HG03108 (cell line): ENCODE measurements at regions not wholly inside any gene's neighbourhood (a gene's known extent, or its start where the extent isn't known, plus 50 kb on each side); places are given as distances from the start of the nearest gene placed in this dataset.
A peak's percentile ranks its signal among the peaks of the same experiment; 100 is the strongest.

Source experiments
- ATAC-seq: cut with Tn5 transposase; IDR thresholded peaks from one replicate; pipeline ENCODE4 v1.9.1; 2021; ENCODE audit warnings: moderate library complexity; ENCODE audit not compliant: unreplicated experiment

DNA sequence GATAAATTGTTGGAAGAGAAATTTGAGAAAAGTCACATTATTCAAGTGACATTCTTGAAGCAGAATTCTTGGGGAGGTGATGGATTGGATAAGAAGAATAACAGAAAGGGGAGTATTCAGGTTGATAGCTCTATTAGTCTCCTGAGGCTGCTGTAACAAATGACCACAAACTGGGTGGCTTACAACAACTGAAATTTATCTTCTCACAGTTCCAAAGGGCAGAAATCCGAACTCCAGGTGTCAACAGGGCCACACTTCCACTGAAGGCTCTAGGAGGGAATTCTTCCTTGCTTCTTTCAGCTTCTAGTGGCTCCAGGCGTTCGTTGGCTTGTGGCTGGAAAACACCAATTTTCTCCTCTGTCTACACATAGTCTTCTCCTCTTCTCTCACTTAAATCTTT is 99.8 kb downstream of the TES start:
- ATAC-seq: no peak

DNA sequence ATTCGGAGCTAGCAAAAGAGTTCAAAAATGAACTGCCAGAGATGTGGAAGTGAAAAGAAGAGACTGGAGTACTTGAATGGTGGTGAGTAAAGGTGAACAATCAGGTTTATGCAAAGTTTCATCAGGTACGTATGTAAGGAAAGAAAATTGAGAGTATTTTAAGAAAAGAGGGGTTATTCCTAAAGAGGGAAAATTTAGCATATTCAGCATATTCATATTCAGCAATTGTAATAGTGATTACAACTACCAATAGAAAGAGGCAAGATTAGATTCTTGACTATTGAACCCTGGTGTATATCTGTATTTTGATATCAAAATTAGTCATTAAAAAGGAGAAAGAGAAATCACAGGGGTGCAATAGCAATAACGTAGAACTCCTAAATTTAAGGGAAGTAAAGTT is 100.9 kb downstream of the TES start:
- no peak for ATAC-seq

DNA sequence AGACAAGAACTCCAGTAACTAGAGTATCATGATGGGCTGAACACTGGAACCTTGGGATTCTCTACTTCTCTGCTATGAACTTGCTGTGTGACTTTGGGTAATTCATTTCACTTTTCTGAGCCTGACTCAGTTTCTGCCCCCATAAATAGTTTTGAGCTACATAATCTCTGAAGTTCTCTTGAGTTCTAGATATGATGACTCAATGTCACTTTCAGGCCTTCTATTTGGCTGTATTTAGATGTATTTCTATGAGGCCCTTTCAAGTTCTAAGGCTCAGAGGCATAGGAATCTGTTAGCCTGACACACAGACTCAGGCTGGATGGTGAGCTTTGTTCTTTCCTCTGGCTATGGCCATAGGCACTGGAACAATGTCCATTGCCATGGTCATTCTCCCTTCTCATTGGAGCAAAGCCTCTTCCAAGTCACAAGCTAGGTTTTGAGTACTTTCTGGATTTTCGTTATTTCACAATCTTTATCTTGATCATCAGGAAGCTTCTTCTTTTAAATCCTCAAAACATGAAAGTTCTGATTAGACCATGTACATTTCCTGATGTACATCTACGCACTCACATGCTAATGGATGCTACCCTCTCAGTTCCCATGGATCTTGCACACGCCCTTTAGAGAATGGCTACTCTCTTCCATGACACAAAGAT is 101.6 kb downstream of the TES start:
- no peak for ATAC-seq

DNA sequence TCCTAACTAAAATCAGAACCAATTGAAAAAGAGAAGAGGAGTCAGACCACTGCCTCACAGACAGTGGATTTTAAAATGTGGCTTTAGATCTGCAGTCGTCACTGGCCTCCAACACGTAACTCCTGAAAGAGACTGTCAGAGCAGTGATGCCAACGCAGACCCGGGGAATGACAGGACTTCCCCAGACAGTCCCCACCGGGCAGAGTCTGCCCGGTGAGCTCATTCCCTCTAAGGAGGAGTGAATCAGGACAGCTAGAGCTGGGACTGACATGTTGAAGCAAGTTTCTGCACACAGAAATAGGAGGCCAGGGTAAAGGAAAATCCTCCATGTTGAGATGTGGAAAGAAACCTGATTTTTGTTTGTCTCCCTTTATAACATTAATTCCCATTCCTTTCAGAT is 105.0 kb downstream of the TES start:
- no peak for ATAC-seq

DNA sequence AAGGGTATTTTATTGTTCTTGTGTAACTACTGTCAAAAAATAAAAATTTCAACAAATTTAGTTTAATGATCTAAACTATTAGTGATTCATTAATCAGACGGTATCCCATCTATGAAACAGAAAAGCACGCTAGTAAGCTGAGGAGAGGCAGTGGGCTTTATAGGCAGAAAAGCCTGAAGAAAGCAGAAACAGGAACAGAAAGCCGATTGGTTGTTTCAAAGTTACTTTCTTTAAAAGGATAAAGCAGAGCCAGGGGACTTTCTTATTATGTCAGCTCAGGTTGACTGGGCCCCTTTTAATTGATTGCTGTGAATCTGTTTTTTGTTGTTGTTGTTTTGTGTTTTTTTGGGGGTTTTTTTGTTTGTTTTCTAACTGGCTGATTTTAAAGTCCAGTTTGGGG is 105.5 kb downstream of the TES start:
- ATAC-seq: no peak

DNA sequence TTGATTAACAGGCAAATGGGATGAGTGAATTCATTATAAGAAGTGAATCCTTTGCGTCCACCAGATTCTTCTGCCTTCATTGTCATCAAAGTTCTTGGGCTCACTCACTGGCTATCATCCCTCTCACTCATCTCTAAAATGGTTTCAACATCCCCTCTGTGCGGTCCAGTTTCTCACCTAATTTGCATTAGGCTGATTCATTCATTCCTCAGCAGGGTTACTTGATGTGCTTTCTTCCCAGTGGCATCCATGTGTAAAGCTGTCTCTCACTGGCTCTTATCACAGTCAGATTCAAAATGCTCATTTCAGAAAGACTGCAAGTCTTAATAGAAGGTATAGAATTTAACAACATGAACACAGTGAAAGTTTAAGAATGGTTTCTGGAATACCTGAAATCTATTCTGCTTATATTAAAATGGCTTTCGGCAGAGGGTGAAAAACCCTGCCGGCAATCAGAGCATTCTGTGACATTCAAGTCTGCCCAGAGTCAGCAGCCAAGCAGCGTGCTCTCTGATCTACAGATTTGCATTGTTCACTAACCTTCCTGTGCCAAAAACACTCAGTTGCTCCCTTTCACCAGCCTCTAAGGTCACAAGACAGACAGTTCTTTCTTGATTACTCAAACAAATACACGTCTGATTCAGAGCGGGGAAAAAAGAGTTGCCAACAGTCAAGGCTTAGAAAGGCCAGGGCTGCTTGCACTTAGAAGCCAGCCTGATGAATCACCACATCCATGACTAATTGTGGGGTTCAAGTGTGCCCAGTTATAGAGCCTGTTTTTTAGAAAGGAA is 106.7 kb downstream of the TES start:
- peak; percentile 86 for ATAC-seq

DNA sequence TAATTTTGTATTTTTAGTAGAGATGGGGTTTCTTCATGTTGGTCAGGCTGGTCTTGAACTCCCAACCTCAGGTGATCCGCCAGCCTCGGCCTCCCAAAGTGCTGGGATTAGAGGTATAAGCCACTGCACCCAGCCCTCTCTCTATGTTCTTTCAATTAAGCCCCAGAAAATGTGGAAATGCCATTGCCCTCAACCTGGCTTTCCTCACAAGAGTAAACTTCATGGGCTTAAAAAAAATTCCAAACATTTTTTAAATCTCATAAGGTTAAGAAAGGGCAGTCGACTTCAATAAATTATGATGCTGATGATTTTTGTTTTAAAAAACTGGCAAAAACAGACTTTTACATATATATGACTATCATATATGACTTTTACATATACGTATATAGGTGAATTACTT is 107.6 kb downstream of the TES start:
- ATAC-seq: no peak

DNA sequence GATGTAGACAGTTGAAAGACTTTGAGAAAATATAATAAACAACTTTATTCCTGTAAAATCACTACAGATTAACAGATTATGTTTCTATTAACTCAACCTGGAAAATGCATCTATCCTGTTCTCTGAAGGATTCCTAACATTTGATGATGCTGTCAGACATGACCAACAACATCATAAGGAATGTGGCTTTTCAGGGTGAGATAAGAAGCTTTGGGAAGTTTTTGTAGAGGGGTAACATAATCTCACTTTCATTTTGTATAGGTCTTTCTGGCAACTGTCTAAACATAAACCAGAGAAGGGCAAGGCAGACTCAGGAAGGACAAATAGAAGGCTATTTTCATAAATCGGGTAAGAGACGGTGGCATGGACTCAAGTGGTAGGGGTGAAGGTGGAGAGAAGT is 112.2 kb downstream of the TES start:
- no peak for ATAC-seq

DNA sequence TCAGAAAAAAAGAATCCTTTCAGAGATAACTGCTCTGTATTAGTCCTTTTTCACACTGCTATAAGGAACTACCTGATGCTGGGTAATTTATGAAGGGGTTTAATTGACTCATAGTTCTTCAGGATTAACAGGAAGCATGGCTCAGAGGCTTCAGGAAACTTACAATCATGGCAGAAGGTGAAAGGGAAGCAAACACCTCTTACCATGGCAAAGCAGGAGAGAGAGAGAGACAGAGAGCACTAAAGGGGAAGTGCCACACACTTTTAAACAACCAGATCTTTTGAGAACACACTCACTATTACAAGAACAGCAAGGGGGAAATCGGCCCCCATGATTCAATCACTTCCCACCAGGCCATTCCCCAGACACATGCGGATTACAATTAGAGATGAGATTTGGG is 114.2 kb downstream of the TES start:
- ATAC-seq: no peak

DNA sequence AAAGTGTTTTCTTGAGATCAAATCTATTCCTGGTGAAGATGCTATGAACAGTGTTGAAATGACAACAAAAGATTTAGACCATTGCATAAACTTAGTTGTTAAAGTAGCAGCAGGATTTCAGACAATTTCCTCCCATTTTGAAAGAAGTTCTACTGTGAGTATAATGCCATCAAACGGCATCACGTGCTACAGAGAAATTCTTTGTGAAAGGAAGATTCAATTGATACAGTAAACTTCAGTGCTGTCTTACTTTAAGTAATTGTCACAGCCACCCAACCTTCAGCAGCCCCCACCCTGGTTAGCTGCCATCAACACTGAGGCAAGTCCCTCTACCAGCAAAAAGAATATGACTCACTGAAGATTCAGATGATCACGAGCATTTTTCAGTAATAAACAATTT is 115.2 kb downstream of the TES start:
- no peak for ATAC-seq

DNA sequence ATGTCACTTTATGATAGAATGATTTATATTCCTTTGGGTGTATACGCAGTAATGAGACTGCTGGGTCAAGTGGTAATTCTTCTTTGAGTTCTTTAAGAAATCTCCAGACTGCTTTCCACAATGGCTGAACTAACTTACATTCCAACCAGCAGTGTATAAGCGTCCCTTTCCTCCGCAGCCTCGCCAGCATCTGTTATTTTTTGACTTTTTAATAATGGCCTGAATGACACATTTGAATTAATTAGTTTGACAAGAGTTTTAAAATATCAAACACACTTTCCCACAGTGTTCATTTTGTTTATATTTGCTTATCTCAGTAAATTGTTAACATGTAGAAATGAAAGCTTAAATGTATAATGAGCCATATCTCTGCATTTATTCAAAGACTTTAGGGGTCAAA is 116.8 kb downstream of the TES start:
- no peak for ATAC-seq

DNA sequence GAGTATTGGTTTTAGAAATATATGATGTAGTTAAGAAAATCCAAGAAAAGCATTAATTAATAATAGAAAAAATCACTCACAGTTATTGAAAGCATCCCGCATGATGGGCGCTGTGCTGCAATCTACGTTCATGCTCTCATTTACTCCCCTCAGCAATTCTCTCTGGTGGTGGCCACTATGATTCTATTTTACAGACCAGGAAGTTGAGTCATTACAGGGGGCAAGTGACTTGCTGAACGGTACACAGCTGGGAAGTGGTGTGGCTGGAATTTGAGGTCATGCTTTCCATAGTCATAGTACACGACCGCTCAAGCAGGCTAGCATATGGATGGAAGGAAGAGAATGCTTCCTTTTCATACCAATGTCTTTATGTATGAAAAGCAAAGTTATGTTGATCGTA is 117.4 kb downstream of the TES start:
- no peak for ATAC-seq

DNA sequence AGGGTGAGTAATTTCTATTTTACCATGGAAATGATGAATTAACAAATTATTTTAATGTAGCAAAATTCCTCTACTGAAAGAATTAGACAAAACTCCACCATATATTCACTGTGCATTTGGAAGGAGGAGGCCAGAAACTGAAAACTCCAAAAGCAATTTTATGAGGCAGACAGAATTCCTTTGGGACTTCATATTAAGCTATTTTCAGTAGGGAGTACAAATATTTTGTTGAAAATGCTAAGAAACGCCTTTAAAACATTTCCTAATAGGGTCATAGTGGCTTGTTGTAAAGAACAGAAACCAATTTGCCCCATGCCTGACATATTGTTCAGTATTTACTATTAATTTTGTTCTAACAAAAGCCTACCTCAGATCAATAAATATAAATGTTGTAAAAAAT is 117.8 kb downstream of the TES start:
- no peak for ATAC-seq

DNA sequence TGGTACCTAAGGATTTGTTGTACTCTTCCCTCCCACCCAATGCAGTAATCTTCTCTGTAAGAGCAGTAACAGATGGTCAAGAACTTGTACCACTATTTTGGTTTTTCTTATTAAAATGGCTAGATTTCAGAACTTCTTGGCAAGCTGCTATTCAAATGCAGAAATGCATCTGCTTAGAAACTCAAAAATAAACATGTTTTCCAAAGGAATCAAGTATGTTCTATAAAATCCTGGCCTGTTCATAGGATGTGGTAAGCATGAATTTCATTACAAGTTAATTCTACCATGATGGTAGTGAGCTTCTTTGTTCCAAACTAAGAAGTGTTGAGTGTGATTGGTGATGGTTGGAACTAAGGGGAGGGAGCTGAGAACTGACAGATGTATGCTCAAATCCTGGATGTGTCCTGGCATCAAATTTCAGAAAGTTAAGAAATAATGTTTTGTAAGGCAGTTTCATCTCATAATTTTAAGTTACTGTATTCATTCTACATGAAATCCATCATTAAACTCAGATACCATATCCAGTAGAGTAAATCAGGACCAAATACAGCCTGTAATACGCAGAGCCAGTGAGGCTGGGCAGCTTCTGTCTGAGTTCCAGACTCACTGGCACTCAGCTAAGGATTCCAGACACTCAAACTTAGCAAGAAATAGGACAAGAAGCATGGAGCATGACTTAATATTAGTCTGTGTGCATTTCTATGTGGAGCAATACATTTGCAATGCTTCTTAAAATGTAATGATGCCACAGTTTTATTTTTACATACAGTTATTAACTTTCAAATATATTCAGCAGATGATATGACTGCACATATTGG is 119.6 kb downstream of the TES start:
- no peak for ATAC-seq

DNA sequence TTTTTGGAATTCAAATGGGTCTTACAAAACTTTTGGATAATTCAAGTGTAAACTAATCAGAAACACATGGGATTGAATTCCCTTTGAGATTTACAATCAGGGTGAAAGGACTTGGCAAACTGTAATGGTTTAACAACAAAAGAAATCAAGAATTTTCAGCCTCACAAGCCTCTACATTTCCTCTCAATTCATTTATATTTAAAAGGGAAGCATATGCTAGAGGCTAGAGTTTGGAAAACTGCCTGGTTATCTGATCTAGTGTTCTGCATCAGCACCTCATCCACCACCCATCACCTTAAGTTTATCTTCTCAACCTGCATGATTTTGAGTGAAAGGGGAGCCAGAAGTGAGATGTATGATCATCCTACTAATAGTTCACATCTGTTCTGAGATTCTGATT is 120.7 kb downstream of the TES start:
- no peak for ATAC-seq

DNA sequence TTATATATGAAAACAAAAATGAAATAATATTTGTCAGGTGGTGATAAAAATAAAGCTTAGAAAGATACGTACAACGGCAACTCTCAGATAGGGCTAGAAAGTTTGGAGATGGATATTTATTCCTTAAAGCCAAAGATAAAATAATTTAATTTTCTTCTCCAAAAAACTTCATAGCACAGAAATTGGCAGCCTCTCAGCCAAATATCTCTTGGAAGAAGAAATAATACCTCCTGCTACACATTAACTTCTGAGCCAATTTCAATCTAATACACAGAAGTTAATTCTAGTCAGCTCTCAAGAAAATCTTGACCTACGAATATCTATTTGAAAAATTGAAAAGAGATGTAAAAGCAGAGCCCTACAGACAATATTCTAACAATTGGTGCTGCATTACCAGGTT is 122.4 kb downstream of the TES start:
- no peak for ATAC-seq

DNA sequence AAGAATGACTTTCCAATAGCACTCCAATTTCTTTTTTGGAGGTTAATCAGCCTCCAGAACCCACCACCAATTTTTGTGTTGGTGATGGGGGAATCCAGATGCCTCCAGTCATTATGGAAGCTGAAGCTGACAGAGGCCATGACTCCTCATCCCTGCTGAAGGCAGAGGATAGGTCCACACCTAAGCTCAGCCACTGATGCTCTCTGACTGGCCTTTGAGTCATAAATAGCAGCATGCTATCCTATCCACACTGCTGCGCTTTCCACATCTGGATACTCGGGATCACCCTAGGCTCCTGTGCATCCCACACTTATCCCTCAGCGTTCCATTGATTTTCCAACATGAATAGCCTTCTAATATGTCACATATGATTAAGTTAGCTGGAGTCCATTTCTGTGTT is 124.2 kb downstream of the TES start:
- ATAC-seq: no peak

DNA sequence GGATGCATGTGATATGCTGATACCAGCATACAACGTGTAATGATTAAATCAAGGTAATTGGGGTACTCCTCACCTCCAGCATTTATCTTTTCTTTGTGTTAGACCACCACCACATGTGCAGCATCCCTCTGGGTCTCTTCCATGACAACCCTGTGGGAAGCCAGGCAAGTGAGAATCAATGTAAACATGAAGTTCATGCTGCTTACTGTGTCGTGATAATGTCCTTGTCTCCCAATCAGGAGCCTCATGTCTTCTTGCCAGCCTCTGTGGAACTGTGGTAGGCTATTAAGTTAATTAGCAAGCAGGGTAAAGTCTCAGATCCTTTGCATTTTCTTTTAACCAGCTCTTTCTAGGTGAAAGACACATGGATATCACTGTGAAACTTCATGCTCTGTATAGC is 126.7 kb downstream of the TES start:
- ATAC-seq: no peak

DNA sequence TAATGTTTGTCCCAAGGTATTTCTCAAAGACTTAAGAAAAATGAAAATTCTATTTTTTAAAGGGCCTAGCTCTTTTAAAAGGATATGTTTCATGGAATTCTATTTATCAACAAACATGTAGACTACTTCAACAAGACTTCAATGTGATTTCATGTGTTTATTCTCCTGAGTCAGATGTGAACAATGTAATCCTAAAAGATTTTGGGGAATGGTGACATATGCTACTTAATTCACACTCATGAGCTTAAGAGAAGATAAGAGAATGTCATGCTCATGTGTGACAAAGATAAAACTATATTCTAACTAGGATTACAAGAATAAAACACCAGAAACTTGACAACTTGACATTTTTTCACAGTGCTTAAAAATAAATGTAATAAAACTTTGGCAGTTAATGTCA is 127.5 kb downstream of the TES start:
- no peak for ATAC-seq

DNA sequence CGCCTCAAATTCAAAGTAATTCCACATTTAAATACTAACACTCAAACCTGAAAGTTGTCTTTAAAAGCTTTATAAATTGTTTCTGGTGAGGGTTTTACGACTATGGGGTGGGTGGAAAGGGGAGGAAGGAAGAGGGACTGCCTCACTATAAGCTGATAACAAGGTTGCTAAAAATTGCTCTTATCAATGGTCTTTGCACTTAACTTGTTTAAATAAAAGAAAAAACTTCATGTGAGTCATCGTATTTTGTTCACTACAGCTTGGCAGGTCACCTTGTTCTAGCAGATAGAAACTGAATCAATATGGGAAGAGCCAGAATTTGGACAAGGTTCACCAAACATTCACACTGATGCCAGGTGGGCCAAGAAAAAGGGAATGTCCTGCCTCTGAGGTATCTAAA is 129.2 kb downstream of the TES start:
- no peak for ATAC-seq

DNA sequence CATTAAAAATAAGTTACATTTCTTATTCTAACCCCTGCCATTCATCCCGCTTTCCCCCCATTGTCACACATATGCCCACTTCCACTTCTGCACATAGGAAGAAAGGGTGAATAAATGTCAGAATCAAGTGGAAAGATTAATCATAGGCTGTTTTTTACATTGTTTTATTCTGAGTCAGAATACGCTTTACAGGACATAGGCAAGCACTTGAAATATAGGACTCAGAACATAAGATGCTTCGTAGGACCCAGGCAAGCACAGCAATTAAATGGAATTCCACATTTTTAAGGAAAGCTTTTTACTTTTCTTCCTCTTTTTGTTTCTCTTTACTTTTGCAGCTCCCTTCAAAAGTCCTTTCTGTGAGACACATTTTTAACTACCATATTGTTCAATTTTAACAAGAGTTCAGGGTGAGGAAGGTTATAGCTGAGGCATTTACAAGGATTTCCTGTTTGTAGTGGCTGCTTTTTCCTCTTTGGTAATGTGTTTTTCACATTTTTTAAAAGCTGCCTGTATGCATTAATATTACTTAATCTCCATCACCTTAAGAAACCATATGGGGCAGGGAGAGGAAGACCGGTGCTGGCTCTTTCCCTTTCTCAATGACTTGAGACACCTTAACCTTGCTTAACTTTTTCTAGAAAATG is 130.0 kb downstream of the TES start:
- ATAC-seq: no peak
